ENCODE measurements at regions not wholly inside any gene's neighbourhood (a gene's known extent, or its start where the extent isn't known, plus 50 kb on each side); places are given as distances from the start of the nearest gene placed in this dataset.
A peak's percentile ranks its signal among the peaks of the same experiment; 100 is the strongest.

- DNase-seq: no peak
These were observed 58.4 kb downstream of the HMHB1 start for GRCh38 chr5:143870362-143870761.

GRCh38 chr5:143870871-143871632 lies 59.1 kb downstream of the HMHB1 start:
- DNase-seq: no peak

GRCh38 chr5:143871672-143872071 lies 59.7 kb downstream of the HMHB1 start:
- no peak for DNase-seq

DNA sequence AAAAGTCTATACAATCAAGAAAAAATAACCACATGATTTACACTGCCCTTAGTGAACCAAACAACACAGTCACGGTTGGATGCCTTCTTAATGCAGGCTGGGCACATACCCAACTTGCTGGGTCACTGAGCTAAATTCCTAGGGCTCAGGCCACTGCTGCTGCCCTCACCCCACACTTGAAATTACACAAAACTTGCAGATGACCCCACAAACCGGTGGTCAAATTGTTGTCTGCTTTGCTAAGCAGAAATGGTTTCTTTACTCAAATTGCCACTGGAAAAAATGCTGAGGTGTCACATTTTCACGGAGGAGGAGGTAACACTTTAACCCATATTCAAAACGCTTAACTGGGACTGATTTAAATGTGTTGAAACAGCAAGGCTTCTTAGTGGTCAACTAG lies 62.4 kb downstream of the HMHB1 start:
- DNase-seq: no peak

- no peak for DNase-seq
These were observed 65.2 kb downstream of the HMHB1 start for GRCh38 chr5:143877196-143877595.

- DNase-seq: no peak
These were observed 66.5 kb downstream of the HMHB1 start for GRCh38 chr5:143878430-143878829.

DNA sequence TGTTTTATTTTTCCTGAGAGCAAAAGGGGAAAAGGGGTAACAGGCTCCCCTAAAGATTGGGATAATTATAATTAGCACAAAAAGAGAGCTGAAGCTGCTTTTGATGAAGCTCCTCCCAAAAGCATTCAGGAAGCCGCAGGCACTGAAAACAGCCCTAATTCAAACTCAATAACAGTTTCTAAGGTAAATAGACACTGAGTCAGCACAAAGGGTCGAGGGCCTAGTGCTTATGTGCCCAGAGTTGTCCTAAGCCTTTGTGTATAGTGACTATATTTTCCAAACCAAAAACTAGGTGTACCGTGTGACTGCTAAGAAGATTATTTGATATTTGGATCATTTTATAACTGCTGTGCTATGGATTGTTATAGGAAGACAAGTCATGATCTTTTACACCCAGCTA lies 67.7 kb downstream of the HMHB1 start:
- no peak for DNase-seq

- no peak for DNase-seq
These were observed 68.2 kb downstream of the HMHB1 start for GRCh38 chr5:143880178-143880577.

DNA sequence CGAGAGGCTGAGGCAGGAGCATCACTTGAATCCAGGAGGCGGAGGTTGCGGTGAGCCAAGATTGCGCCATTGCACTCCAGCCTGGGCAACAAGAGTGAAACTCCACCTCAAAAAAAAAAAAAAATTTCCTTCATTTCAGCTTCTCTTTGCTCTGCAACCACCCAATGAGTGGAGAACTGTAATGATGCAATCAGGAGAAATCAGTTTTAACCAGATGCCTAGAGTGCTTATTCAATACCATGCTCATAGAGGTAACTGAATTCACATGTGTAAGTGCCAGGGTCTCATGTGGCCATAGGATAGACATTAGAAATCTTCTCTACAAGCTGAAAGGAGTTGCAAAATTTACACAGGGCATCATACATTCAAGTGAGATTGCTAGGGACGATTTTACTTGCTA lies 70.6 kb downstream of the HMHB1 start:
- no peak for DNase-seq

DNA sequence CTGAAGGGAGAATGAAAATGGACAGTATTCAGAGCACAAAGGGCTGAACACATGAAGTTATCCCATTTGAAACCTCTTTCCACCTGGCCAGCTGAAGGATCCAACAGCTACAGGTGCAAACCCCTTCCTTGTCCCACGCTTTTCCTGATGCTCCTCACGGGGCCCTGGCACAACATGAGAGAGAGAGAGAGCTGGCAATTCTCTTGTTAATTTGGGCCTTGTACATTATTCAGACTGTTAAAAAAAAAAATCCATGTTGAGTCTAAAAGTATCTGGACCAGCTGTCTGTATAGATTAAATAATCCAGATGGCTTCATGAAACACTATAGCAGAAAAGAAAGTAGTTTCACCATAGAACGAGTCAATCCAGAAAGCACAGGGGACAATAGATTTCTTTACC lies 74.1 kb downstream of the HMHB1 start:
- no peak for DNase-seq

DNA sequence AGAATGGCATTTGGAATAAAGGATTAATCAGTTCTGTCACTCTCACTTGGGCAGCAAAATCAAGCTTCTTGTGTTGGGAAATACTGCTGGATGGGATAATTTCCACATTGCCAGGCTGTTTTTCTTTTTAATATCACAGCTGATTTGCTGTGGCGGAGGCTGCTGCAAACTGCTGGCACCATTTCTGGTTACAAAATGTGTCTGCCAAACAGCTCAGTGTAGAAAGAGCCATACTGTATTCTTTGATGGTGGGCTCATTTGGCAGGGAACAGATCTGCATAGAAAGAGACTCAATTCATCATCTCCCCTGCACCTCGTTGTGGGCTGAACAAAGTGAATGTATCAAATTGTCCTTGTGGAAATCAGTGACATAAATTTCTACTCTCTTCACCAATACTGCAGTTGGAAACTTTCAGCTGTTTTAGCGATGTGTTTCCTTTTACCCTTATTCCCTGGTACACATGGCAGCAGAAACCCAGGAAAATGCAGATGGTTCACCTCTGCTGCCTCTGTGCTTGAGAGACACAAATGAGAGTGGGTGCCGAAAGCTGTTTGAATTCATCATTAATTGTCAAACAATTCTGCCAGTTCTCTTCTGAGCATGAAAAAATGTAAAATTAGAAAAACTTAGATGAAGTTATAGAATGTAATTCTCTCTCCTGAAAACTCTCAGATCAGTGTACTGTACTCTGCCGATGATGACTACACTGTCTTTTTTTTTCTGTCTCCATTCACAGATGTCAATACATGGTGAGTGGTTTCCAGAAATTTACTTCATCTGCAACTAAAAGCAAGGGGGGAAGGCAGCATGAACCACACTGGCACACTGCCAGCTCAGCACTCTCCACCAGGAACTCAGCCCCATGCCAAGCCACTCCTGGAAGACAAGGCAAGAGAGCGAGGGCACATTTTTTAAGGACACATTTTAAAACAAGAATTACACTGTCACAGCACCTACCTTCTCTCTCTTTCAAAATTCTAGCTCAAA lies 75.0 kb downstream of the HMHB1 start:
- DNase-seq: peak; percentile 10

DNA sequence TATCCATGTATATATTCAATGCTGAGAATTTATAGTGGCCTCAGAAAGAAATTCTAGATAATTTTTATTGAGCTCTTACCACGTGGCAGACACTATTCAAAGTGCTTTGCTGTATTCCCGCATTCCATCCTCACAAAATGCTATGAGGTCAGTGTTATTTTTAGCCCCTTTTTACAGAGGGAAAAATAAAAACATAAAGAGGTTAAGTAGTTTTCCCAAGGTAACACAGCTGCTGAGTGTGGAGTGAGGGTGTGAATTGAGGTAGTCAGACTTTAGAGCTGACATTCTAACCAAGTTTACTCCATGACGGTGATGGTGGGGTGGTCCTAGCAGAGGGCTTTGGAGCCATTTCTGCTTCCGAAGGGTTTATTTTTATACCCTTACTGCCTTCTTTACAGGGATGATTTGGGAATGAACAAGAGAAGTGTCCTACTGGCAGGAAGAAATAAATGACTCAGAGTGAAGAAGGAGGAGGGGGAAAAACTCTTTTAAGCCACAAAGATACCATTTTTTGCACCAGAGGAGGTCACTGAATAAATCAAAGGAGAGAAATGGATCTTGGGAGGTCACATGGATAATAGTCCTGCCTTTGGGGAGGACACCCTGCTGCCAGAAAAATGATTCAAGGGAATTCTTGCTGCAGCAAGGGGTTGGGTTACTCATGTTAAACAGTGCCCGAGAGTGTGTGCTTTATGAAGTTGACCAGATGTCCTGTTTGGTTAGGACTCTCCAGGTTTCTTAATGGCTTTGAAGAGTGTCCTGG lies 76.1 kb downstream of the HMHB1 start:
- peak; percentile 6 for DNase-seq

- no peak for DNase-seq
These were observed 77.0 kb downstream of the HMHB1 start for GRCh38 chr5:143888912-143889311.

DNA sequence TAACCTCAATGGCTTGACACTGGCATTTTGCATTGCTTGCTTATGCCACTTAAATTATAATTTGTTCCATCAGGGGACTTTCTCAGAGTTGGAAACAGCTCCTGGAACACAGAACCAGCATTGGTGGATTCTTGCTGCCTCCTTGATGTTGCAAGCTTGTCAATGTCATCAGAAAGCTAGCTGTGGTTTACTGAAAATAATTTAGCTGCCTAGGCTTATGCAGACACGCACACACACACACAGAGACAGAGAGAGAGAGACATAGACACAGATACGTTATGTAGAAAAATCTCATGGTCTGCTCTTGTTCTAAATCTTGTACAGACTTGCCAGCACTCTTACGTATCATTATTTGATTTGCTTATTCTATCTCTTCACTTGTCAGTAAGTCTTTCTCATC lies 78.0 kb downstream of the HMHB1 start:
- no peak for DNase-seq

DNA sequence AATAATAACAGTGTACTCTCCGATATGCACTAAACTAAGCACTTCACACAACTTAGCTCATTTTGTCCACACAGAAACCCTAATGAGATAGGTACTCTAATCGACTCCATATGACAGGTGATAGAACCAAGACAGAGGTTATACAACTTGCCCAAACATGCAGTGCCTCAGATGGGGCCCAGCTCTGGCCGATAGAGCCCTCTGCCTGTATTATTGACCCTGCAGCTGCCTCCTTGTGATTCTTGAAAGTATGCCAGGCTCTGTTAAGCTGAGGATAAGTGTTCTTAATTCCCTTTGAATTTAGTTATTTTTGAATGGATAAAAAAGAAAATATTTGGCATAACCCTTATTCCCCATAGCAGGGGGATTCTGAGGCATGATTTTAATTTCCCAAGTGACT lies 78.5 kb downstream of the HMHB1 start:
- DNase-seq: peak; percentile 66

- DNase-seq: no peak
These were observed 80.3 kb downstream of the HMHB1 start for GRCh38 chr5:143892271-143892670.

GRCh38 chr5:143892908-143893307 lies 80.9 kb downstream of the HMHB1 start:
- no peak for DNase-seq

- DNase-seq: peak; percentile 29
These were observed 81.7 kb downstream of the HMHB1 start for GRCh38 chr5:143893638-143894037.

DNA sequence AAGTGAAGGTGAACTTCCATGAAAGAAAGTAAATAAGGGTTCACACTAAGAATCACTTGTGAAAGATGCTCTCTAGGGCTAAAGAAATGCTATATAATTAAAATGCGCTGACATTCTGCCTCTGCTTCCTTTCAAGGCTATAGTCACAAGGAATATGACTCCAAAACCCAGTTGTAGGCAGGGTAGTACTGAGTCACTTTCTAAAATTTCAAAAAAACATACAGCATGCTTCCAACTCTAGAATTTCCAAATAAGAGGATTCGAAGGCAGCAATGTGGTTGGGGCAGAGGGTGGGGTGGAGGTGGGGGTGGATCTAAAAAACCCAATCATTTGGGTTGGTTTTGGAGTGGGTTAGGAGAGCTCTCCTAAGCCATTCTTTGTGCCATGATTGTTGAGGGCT lies 84.6 kb downstream of the HMHB1 start:
- no peak for DNase-seq

GRCh38 chr5:143896966-143897365 lies 85.0 kb downstream of the HMHB1 start:
- DNase-seq: no peak

DNA sequence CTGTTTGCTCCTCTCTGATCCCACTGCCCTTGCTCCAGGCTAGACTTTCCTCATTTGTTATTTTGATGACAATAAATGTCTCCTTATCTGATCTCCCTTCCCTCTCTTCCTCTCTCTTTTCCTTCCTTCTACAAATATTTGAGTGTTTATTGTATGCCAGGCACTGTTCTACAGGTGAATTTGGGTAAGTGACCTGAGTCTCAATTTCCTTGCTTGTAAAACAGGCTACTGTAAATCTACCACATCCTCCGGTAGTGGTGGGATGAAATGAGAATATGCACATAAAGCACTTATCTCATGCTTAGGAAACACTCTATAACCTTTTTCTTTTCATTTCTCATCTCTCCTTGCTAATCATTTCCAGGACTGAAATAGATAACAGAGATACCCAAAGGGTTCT lies 86.4 kb downstream of the HMHB1 start:
- no peak for DNase-seq

DNA sequence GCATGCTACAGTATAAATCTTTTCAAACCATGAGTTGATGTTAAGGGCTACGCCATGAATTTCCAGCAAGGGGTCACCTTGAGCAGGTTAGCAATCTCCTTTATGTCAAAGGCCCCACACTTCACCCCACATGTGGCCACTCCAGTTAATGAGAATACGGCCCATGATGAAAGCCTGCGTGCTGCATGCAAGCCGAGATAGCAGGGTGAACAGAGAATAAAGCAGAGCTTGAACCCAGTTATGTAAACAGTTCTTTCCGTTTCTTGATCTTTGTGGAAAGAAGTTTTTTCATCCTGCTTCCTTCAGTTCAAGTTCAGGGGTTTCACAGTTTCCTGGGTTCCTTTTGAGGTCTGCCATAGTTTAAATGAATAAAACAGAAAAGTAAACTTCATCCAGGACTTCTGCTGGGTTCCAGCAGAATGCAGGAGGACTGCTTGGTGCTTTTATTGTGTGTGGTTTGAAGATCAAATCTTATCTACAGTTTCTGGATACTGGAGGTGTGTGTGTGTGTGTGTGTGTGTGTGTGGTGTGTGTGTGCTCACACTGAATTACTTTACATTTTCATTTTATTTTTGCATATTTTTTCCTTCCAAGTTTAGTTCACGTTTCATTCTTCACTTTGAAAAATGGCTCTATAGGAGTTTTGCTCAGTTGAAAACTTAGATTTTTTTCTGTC lies 87.1 kb downstream of the HMHB1 start:
- no peak for DNase-seq

GRCh38 chr5:143908959-143909358 lies 97.0 kb downstream of the HMHB1 start:
- DNase-seq: no peak

Data from NCI-H510A (cell line).